Heart left ventricle (tissue), 16 donors: ENCODE measurements at regions not wholly inside any gene's neighbourhood (a gene's known extent, or its start where the extent isn't known, plus 50 kb on each side); places are given as distances from the start of the nearest gene placed in this dataset.
"Not testable (repeated sequence)": the region's sequence is repeated elsewhere in the genome, so short reads cannot be mapped to it uniquely, and the experiment has no call there.

Source experiments
- ATAC-seq, 4 donors: fragments of 200-7000 bp; cut with Tn5 transposase; one replicate each; pipeline ENCODE4 v1.9.1; 2020 to 2022; ENCODE audit warnings: moderate library complexity in 4 of 4, mild to moderate bottlenecking in 3 of 4, moderate number of reproducible peaks in 1 of 4
- DNase-seq, 5 donors: peaks; one replicate each; pipeline ENCODE4 v3.0.0-alpha.2; 2020
- H3K27ac ChIP-seq, 12 donors: fragments of 200-600 bp; sonication (generic) in 4 of 12; one replicate each; pipeline versions ENCODE4 v1.5.0 to v1.8.0; 2016 to 2022; ENCODE audit warnings: mild to moderate bottlenecking in 2 of 12
- H3K27me3 ChIP-seq, 9 donors: fragments of 200-600 bp; sonication (generic) in 2 of 9; one replicate each; pipeline versions ENCODE4 v1.5.1 to v1.8.0; 2016 to 2022; ENCODE audit warnings: mild to moderate bottlenecking in 3 of 9
- H3K36me3 ChIP-seq, 9 donors: fragments of 200-600 bp; sonication (generic) in 2 of 9; one replicate each; pipeline versions ENCODE4 v1.5.0 to v1.8.0; 2018 to 2022; ENCODE audit warnings: mild to moderate bottlenecking in 2 of 9
- H3K4me1 ChIP-seq, 12 donors: fragments of 200-600 bp; sonication (generic) in 4 of 12; one replicate each; pipeline versions ENCODE4 v1.5.0 to v1.8.0; 2016 to 2022; ENCODE audit warnings: mild to moderate bottlenecking in 3 of 12
- H3K4me3 ChIP-seq, 12 donors: fragments of 200-600 bp; sonication (generic) in 4 of 12; one replicate each; pipeline versions ENCODE4 v1.5.0 to v1.8.0; 2017 to 2022; ENCODE audit warnings: mild to moderate bottlenecking in 9 of 12, moderate library complexity in 4 of 12
- H3K9me3 ChIP-seq, 12 donors: fragments of 200-600 bp; sonication (generic) in 4 of 12; one replicate each; pipeline versions ENCODE4 v1.5.0 to v1.8.0; 2016 to 2022; ENCODE audit warnings: mild to moderate bottlenecking in 1 of 12
- CTCF ChIP-seq, 12 donors: fragments of 200-600 bp; sonication (generic) in 4 of 12; IDR thresholded peaks; one replicate each; pipeline versions ENCODE4 v1.5.0 to v1.8.0; 2018 to 2022; ENCODE audit warnings: antibody characterized with exemption in 12 of 12, mild to moderate bottlenecking in 5 of 12
- POLR2A ChIP-seq, 2 donors: fragments of 450-650 bp; IDR thresholded peaks; one replicate each; pipeline ENCODE4 v1.6.1; 2017; ENCODE audit warnings: antibody characterized with exemption in 2 of 2, mild to moderate bottlenecking in 2 of 2, moderate library complexity in 2 of 2
- WGBS, 4 donors: extraction: QIAGEN DNeasy Blood & Tissue Kit in 2 of 4; methylation state at CpG; one replicate each; pipeline versions ENCODE4 v1.1.5 to v1.1.7; 2013 to 2018; 5-methylcytosine and 5-hydroxymethylcytosine counted together
- intact Hi-C, 10 donors: fragments of 100-400 bp; cut with DNase I; formaldehyde crosslinking; loops; one replicate each; pipeline versions ENCODE4 v1.11.1 to v1.14.2; 2022
- donor health status: ischemic (EF 13 %, LVEDD 7.1; RV severe dilation, severe dysfunction).
- donor health status: healthy with polysubstance abuse.
- donor health status: DM: no; HTN: yes; CAD: no.
- donor health status: DM: no; HTN: no; CAD: no.
- donor health status: ischemic (EF 25% LVEDD 6.9; RV normal size, moderate dysfunction).
- donor health status: ischemic (EF 25% LVEDD 5.7; RV mildly dilated, moderate dysfunction).
- donor health status: healthy.
- donor health status: DM: yes; HTN: yes; CAD: no.
- donor health status: ischemic (EF 35%, LVEDD 5.7; RV mildly dilated, moderate dysfunction).
- donor health status: nonischemic (EF 11% LVEDD 7.7; RV severe dilation, severe dysfunction).
- donor health status: DM: yes; HTN: yes; CAD: no.
- donor health status: PGD.
- donor health status: ischemic (EF 29% LVEDD 5.4; RV normal size, mild dysfunction).
- donor health status: nonischemic (EF 23%, LVEDD 6.1; RV moderate dilation, normal function).

GRCh38 chr7:130854481-130854880 is 120.5 kb upstream of the KLF14 start:
- intact Hi-C loops: no loop called here
- Histone ChIP-seq H3K9me3 (peaks cover 0 to 39% (median 30%) of the 10 kb centered on the region in 12 donors), H3K27ac (no peak overlapping the region), H3K27me3 (no peaks in the 10 kb centered on the region), H3K36me3 (peaks cover 0 to 28% (median 13%) of the 10 kb centered on the region in 9 donors), H3K4me3 (no peak overlapping the region), H3K4me1 (no peaks in the 10 kb centered on the region)
- DNase-seq: no peak
- TF ChIP-seq CTCF (IDR thresholded peaks at IDR 0.05) (no peak), POLR2A (IDR thresholded peaks at IDR 0.05) (no peak)
- no peak for ATAC-seq
- 87 to 94% (median 91%) methylated on average over 1 of the region's 1 CpG for WGBS, 4 donors

GRCh38 chr7:130856866-130857265 is 122.9 kb upstream of the KLF14 start:
- no peak overlapping the region for H3K4me3 ChIP-seq
- H3K9me3 ChIP-seq: peaks cover 0 to 62% (median 41%) of the 10 kb centered on the region in 12 donors
- DNase-seq: no peak
- peaks cover 0 to 48% (median 23%) of the 10 kb centered on the region in 9 donors for H3K36me3 ChIP-seq
- H3K27me3 ChIP-seq: no peaks in the 10 kb centered on the region
- intact Hi-C loops: no loop called here
- H3K4me1 ChIP-seq: no peaks in the 10 kb centered on the region
- TF ChIP-seq CTCF (IDR thresholded peaks at IDR 0.05) (no peak), POLR2A (IDR thresholded peaks at IDR 0.05) (no peak)
- H3K27ac ChIP-seq: no peak overlapping the region
- no peak for ATAC-seq

DNA sequence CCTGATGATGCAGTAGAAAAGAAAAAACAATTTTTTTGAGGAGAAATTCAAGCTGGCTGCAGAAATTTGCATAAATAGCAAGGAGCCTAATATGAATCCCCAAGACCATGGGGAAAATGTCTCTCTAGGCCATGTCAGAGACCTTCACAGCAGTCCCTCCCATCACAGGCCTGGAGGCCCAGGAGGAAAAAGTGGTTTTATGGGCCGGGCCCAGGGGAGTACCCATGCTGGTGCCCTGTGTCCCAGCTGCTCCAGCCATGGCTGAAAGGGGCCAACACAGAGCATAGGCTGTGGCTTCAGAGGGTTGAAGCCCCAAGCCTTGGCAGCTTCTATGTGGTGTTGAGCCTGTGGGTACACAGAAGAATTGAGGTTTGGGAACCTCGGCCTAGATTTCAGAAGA is 126.8 kb upstream of the KLF14 start:
- intact Hi-C loops: not testable (repeated sequence)
- 81 to 93% (median 89%) methylated on average over 2 of the region's 2 CpGs for WGBS, 4 donors

GRCh38 chr7:130865408-130866236 is 131.6 kb upstream of the KLF14 start:
- Histone ChIP-seq H3K27ac (no peak overlapping the region), H3K4me1 (peaks cover 0 to 15% (median 0%) of the 10 kb centered on the region in 12 donors), H3K9me3 (peaks cover 0 to 22% (median 6%) of the 10 kb centered on the region in 12 donors), H3K4me3 (no peak overlapping the region), H3K27me3 (no peaks in the 10 kb centered on the region), H3K36me3 (peaks cover 3 to 99% (median 77%) of the 10 kb centered on the region in 9 donors)
- no peak for DNase-seq
- 79 to 90% (median 85%) methylated on average over 4 of the region's 4 CpGs for WGBS, 4 donors
- TF ChIP-seq POLR2A (IDR thresholded peaks at IDR 0.05) (no peak), CTCF (IDR thresholded peaks at IDR 0.05) (peak in 2 of 12 donors; percentile 8 to 18)
- no peak for ATAC-seq
- intact Hi-C loops: no loop called here

More for the DNA sequence above, 126.8 kb upstream of the KLF14 start:
- not testable (repeated sequence) for H3K27ac ChIP-seq, DNase-seq, H3K4me1 ChIP-seq, H3K27me3 ChIP-seq, H3K4me3 ChIP-seq, ATAC-seq
- Histone ChIP-seq H3K9me3 (peaks cover 0 to 69% (median 39%) of the 10 kb centered on the region in 12 donors), H3K36me3 (peaks cover 0 to 80% (median 36%) of the 10 kb centered on the region in 9 donors)
